Activated CD8-positive, alpha-beta T cell treated with anti-CD3 and anti-CD28 coated beads for 36 hours (primary cell): ENCODE measurements at regions not wholly inside any gene's neighbourhood (a gene's known extent, or its start where the extent isn't known, plus 50 kb on each side); places are given as distances from the start of the nearest gene placed in this dataset.
A peak's percentile ranks its signal among the peaks of the same experiment; 100 is the strongest.
"Not testable (repeated sequence)": the region's sequence is repeated elsewhere in the genome, so short reads cannot be mapped to it uniquely, and the experiment has no call there.

ENCODE experiments used
- ATAC-seq: fragments of 200-7000 bp; cut with Tn5 transposase; one replicate; pipeline ENCODE4 v1.10.0; 2021; ENCODE audit warnings: mild to moderate bottlenecking, moderate library complexity
- CTCF ChIA-PET: fragments of 350-600 bp; sonication (Branson Sonifier 250); formaldehyde crosslinking; loops from one replicate; lab custom pipeline; 2021; ENCODE audit warnings: antibody characterized with exemption; lab: Charles Lee
- POLR2A ChIA-PET: fragments of 350-600 bp; sonication (Branson Sonifier 250); formaldehyde crosslinking; loops from one replicate; lab custom pipeline; 2021; ENCODE audit warnings: antibody characterized with exemption; lab: Charles Lee
- DNase-seq: peaks from one replicate; pipeline ENCODE4 v3.0.0-alpha.2; 2020
- H3K27ac Mint-ChIP-seq: one replicate; pipeline ENCODE4 v1.8.0; 2021; ENCODE audit warnings: mild to moderate bottlenecking, mixed read lengths
- H3K27me3 Mint-ChIP-seq: one replicate; pipeline ENCODE4 v1.8.0; 2021; ENCODE audit warnings: mixed read lengths
- H3K36me3 Mint-ChIP-seq: one replicate; pipeline ENCODE4 v1.8.0; 2021; ENCODE audit warnings: low read depth, mixed read lengths
- H3K4me1 Mint-ChIP-seq: one replicate; pipeline ENCODE4 v1.8.0; 2021; ENCODE audit warnings: low read depth, mixed read lengths
- H3K4me3 Mint-ChIP-seq: one replicate; pipeline ENCODE4 v1.8.0; 2021; ENCODE audit warnings: mild to moderate bottlenecking, moderate library complexity, mixed read lengths
- H3K9me3 Mint-ChIP-seq: one replicate; pipeline ENCODE4 v1.8.0; 2021; ENCODE audit warnings: mixed read lengths
- CTCF ChIP-seq: fragments of 200-600 bp; IDR thresholded peaks from one replicate; pipeline ENCODE4 v1.8.0; 2022; ENCODE audit warnings: antibody characterized with exemption, mild to moderate bottlenecking
- intact Hi-C: fragments of 100-400 bp; cut with micrococcal nuclease; formaldehyde crosslinking; loops from one replicate; pipeline ENCODE4 v1.10.0; 2022

- Mint-ChIP-seq H3K9me3 (no peaks in the 10 kb centered on the region), H3K36me3 (no peaks in the 10 kb centered on the region), H3K27me3 (no peaks in the 10 kb centered on the region), H3K4me3 (no peak overlapping the region), H3K4me1 (no peaks in the 10 kb centered on the region), H3K27ac (no peak overlapping the region)
- CTCF ChIA-PET: no interaction called here
- no peak for ATAC-seq
- TF ChIP-seq CTCF: no peak
- POLR2A ChIA-PET: no interaction called here
- no peak for DNase-seq
- intact Hi-C loops: no loop called here
Observed at GRCh38 chr3:104263477-104263876, 1103.2 kb upstream of the ALCAM start.

GRCh38 chr3:104266219-104266618 is 1100.5 kb upstream of the ALCAM start:
- H3K9me3 Mint-ChIP-seq, H3K4me3 Mint-ChIP-seq, H3K27me3 Mint-ChIP-seq: not testable (repeated sequence)

GRCh38 chr3:104269771-104270170 is 1096.9 kb upstream of the ALCAM start:
- intact Hi-C loops: no loop called here

More at GRCh38 chr3:104266219-104266618, 1100.5 kb upstream of the ALCAM start:
- H3K36me3 Mint-ChIP-seq, POLR2A ChIA-PET, H3K27ac Mint-ChIP-seq, H3K4me1 Mint-ChIP-seq, CTCF ChIA-PET, DNase-seq, ATAC-seq, intact Hi-C loops: not testable (repeated sequence)

GRCh38 chr3:104273046-104273649 is 1093.6 kb upstream of the ALCAM start:
- intact Hi-C loops: no loop called here
- Mint-ChIP-seq H3K27me3 (no peaks in the 10 kb centered on the region), H3K36me3 (no peaks in the 10 kb centered on the region), H3K4me1 (no peaks in the 10 kb centered on the region), H3K4me3 (no peak overlapping the region), H3K27ac (no peak overlapping the region), H3K9me3 (peaks cover 2% of the 10 kb centered on the region)
- ChIA-PET POLR2A (no interaction called here), CTCF (no interaction called here)
- DNase-seq (no peak), ATAC-seq (no peak)
- peak; percentile 65 for TF ChIP-seq CTCF

More at GRCh38 chr3:104269771-104270170, 1096.9 kb upstream of the ALCAM start:
- no peak for TF ChIP-seq CTCF
- H3K9me3 Mint-ChIP-seq: no peaks in the 10 kb centered on the region
- no peaks in the 10 kb centered on the region for H3K27me3 Mint-ChIP-seq
- DNase-seq (no peak), ATAC-seq (no peak)
- no peak overlapping the region for H3K4me3 Mint-ChIP-seq
- H3K4me1 Mint-ChIP-seq: no peaks in the 10 kb centered on the region
- ChIA-PET CTCF (no interaction called here), POLR2A (no interaction called here)
- H3K27ac Mint-ChIP-seq: no peak overlapping the region
- H3K36me3 Mint-ChIP-seq: no peaks in the 10 kb centered on the region

- Mint-ChIP-seq H3K9me3 (peaks cover 2% of the 10 kb centered on the region), H3K36me3 (no peaks in the 10 kb centered on the region), H3K4me3 (no peak overlapping the region), H3K27me3 (no peaks in the 10 kb centered on the region), H3K27ac (no peak overlapping the region), H3K4me1 (no peaks in the 10 kb centered on the region)
- DNase-seq (no peak), ATAC-seq (no peak)
- ChIA-PET CTCF (no interaction called here), POLR2A (no interaction called here)
- intact Hi-C loops: no loop called here
- no peak for TF ChIP-seq CTCF
Observed at GRCh38 chr3:104275199-104275598, 1091.5 kb upstream of the ALCAM start.
